ENCODE measurements at regions not wholly inside any gene's neighbourhood (a gene's known extent, or its start where the extent isn't known, plus 50 kb on each side); places are given as distances from the start of the nearest gene placed in this dataset.
"Not testable (repeated sequence)": the region's sequence is repeated elsewhere in the genome, so short reads cannot be mapped to it uniquely, and the experiment has no call there.

DNA sequence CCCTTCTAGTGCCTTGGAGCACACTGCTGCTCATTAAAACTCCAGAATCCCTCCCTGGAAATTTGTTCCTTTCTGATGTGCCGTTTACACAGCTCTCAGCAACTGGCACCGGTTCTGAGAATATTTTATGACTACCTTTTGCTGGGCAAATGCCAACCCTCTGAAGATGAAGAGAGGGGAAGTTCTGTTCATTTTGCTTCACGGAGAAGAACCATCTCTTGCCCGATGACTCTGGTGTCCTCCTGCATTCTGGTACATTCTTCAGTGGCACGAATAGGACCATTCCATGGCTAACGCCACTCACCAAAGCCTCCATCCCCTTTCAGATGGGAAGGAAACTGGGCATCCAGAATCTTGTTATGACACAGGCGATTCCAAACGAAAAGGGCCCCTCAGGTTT lies 96.2 kb upstream of the SIM2 start:
- DNase-seq, result no peak

DNA sequence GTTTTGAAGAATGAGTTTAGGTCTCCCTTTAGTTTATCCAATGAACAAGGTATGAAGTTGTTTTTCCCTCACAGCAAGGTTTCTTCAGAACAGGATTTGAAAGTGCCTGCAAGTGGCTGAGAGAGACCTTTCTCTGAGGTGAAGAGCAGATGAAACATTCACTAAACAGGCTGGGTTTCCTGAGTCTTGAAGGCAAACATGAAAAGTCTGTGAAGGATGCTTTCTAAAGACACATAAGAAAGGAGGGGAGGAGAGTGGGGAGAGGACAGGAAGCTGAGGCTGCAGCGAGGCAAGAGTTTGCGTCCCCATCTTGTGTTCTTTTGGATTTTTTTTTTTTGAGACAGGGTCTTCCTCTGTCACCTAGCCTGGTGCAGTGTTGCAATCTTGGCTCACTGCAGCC lies 95.7 kb upstream of the SIM2 start:
- peak; percentile 6 for DNase-seq

DNA sequence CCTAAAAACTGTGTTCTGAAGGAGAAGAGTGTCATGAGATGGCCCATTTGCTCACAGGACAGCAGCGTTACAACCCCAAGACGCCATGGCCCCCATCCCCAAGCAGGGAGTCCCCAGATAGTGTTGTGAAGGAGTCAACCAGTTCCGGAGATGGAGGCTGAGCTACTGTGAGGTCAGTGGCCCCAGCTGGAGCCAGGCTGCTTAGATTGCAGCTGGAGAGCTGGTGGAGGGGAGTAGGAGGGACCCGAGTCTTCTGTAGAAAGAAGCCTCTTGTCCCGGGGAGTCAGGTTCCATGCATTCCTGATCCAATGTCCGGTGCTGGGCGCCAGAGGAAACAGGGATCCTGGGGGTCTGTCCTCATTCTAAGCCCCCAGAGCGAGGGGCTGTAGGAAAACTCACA lies 93.5 kb upstream of the SIM2 start:
- no peak for DNase-seq

DNA sequence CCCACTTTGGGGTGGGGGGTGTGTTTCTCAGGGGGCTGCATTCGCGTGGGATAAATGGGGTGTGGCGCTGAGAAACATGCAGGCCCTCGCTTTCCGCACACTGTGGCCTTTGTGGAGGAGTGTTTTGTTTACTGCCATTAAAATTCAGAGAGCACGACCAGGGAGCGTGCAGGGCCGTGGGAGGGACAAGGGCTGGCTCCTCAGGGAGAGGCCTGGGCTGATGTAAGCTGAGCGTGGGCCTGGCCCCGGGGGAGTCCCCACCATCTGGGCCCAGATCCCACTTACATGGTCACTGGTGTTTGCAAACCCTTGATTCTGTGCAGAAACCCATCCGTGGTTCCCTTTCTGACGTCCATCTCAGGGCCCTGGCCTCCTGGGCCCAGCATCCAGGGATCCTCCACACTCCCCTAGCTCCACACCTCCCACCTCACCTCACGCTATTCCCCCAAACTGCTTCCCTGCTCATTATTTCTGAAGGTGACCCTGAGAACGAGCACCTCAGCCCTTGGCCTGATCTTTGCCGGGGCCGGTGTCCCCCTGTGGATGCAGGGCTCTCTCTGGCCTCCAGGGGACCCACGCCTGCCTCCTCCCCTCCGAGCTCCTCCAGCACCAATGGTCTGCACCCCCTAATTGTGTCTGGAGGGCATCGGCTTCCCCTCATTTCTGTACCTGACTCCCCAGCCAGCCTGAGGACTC lies 92.5 kb upstream of the SIM2 start:
- DNase-seq, result no peak

DNA sequence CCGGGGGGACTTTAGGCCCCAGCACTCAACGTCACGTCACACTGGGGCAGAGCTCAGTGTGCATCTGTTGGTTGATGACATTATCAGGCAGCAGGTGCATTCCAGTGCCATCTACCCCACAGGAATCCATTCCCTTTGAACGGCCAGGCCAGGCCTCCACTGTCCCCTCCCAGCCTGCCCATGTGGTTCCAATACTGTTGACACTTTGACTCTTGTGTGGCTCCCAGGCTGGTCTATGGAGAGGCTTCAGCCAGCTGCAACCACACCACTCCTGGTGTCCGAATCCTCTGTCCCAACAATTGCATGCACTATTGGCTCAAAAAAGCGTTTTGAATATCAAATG lies 92.0 kb upstream of the SIM2 start:
- DNase-seq, result no peak

DNA sequence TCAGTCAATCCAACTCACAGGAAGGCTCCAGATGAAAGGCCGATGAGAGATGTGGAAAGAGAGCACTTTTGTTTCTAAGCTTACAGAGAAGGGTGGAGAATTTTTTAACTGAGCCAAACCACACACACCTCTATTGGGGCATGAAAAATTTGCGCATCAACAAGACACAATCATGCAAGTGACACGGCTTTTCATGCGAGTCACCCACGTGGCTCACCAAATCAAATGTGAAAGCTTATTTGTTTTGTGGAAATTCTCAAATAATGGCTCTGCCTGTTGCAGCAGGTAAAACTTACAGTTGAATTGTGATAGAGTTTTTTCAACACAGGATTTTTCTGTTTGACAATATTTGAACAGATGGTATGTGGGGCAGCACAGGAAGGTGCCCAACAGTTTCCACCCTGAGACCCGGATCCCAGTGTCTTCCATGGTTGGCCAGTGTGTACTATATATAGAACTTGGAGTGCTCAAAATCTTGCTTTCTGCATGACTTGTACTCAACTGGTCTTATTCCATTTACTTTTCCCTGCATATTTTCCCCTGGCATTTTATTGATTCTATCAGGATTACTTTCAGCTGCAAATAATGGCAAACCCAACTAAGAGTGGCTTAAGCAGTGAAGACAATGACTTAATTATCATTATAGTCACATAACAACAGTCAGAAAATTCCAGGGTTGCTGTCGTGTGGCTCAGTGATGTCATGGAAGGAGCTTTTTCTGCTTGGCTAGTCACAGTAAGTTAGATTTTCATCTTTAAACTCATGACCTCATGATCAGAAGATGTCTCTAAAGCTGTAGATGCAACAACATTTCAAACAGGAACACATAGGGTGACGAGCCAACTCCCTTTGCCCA lies 90.6 kb upstream of the SIM2 start:
- DNase-seq, result no peak

DNA sequence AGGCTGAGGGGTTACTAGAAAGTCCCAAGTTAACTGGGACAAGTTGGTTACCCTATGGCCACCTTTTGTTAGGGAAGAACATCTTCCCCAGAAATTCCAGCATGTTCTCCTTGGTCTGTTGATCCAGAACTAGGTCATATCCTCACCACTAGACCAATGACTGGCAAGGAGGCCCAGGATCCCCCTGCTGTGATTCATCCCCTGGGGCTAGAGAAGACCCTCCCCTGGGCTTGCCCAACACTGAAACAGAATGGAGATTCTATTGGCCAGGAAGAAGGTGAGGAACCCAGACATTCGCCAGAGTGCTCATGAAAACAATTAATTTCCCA lies 90.1 kb upstream of the SIM2 start:
- DNase-seq, result no peak

DNA sequence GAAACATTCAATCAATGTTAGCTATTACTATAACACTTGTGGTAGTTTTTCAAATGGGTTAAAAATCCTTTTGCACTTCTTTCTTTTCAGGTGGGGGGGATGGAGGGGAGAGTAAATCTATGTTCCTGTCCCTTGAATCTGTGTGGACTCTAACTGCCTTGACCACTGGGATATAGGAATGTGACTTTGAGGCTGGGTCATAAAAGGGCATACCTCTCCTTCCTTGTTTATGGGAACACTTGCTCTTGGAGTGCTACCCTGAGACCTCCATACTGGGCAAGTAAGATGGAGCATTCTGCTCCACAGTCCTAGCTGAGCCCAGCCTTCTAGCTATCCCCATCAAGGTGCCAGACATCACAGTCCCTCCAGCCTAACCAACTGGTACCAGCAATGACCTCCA lies 89.3 kb upstream of the SIM2 start:
- no peak for DNase-seq

DNA sequence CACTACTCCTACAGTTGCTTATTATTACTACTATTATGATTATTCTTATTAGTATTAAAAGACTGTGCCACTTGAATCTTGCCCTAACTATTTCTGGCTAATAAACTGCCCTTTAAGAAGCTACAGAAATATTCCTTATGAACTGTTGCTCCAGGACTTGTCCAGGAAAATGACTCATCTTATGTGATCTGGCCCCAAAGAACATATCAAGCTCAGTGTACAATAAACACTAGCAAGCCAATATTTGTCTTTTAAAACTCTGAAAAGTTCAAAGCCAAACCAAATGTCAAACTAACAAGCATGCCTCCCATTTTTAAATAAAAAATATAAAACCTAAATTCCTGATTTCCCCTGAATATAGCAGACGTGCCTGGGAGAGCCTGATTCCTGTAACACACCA lies 88.7 kb upstream of the SIM2 start:
- DNase-seq, result no peak

DNA sequence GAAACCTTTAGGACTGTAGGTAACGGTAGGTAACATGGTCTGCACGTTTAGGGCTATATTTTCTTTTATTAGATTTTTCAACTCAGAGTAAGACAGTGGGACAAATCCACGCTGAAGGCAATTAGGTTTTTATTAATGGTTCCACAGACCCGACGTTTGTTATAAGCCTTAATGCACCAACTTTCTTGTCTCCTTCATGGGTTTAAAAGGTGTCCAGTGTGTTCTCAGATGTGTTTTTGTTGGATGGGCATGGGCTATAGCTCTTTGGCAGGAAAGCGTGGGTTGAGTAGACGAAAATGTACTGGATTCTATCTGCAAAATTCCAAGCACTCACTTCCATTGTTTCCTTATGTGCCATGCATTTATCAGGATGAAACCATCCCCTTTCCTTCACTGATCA lies 88.0 kb upstream of the SIM2 start:
- DNase-seq, result no peak

DNA sequence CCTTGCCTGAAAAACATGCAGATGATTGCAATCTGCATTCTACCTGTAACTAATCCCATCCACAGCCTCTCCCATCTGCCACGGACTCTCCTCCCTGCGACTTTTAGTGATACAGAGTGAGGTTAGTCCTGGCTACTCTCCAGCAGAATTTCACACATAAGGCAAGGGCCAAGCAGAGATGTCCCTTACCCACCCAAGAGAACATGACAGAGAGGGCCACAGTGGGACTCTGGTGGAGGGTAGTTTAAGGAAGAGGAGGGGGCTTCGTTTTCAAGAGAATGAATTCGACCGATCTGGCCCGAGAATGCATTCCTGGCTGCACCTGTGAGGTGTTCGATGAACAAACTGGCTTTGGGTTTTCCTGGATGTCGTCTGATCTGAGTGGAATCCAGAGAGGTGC lies 87.5 kb upstream of the SIM2 start:
- no peak for DNase-seq

DNA sequence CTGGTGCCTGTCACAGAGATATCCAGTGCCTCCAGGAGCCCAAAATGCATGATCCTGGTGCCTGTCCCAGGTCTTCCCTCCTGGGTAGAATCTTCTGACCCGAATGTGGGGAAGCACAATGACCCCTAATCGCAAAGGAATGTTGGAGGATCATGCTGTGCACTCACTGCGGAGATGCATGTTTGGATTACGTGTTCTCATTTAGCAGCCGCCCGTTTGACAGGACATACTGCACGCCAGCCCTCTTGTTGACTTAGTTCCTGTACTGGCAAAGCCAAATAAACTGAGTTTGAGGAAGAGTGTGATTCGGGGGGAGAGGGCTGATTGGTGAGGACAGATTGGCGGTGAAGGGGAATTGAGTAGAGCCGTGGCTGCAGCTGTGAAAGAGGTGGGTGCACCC lies 85.9 kb upstream of the SIM2 start:
- DNase-seq, result no peak

DNA sequence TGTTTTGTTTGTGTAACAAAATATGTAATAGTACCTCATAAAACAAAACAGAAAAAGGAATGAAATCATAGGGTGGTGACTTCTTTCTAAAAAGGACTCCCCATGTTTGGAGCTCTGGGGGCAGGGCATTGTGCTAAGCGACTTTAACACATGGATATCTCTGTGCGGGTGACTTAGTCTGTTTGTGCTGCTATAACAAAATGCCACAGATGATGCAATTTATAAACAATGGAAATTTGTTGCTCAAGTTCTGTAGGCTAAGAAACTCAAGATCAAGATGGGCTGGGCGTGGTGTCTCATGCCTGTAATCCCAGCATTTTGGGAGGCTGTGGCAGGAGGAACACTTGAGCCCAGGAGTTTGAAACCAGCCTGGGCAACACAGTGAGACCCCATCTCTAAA lies 85.4 kb upstream of the SIM2 start:
- DNase-seq, result no peak

DNA sequence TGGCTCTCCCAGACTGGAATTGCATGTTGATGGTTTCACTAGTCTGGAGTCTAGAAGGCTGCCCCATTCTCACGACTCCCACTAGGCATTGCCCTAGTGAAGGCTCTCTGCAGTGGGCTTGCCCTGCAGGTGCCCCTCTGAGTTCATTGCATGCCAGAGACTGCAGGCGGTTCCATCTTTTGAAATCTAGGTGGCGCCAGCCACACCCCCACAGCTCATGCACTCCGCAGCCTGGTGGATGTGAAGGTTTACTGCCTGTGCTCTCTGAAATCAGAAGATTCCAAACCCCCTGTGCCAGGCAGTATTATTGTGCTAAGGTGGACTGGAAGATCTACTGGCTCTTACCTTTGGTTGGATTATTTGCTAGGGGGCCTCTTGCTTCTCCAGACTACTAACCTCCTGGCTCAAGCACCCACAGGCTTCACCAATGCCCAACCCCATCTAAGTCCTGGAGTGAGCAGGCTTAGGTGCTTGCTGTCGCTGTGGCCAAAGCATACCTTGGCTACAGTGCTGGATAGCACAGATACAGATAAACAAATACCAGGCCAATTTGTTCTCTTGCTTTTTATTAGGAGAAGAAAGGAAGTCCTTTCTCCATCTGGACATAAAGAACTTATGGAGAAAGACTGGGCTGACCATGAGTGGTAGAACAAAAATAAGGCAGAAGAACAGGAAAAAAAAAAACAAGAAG lies 83.5 kb upstream of the SIM2 start:
- DNase-seq, result no peak

DNA sequence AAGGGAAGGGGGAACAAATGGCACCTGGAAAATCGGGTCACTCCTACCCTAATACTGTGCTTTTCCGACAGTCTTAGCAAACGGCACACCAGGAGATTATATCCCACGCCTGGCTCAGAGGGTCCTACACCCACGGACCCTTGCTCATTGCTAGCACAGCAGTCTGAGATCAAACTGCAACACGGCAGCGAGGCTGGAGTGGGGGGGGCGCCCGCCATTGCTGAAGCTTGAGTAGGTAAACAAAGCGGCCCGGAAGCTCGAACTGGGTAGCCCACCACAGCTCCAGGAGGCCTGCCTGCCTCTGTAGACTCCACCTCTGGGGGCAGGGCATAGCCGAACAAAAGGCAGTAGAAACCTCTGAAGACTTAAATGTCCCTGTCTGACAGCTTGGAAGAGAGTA lies 82.1 kb upstream of the SIM2 start:
- not testable (repeated sequence) for DNase-seq

DNA sequence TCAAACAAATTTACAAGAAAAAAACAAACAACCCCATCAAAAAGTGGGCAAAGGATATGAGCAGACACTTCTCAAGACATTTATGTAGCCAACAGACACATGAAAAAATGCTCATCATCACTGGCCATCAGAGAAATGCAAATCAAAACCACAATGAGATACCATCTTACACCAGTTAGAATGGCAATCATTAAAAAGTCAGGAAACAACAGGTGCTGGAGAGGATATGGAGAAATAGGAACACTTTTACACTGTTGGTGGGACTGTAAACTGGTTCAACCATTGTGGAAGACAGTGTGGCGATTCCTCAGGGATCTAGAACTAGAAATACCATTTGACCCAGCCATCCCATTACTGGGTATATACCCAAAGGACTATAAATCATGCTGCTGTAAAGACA lies 77.1 kb upstream of the SIM2 start:
- not testable (repeated sequence) for DNase-seq

DNA sequence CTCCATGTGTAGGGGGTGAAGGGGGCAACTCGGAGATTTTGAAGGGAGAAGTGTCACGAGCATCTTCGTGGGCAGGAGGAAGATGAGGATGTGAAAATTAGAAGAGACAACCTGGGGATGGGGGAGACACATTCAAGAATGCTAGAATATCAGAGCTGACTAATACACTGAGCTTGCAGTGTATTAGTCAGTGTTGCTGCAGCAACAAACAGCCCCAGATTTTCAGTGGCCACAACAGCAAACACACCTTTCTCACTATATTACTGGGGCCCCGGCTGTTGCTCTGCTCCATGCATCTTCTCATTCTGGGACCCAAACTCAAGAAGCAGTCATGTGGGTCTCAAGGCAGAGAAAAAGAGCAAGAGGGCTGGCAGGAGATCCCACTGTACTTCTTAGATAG lies 74.8 kb upstream of the SIM2 start:
- DNase-seq, result no peak

DNA sequence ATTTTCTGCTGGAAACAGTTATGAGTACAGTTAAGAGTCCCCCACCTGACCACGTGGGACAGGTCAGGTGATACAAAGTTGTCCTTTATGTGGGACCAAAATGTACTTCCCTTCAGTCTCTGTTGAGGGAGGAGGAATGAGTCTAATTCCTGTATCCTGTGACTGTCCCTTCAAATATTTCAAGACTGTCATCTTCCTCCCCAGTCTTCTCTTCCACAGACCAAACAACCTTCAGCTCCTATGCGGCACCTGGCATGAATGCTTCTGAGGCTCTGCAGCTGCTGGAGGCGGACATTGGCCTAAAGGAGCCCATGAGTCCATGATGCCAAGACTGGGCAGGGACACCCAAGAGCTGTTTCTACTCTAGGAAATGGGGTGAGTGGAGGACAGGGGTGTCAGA lies 72.1 kb upstream of the SIM2 start:
- DNase-seq, result no peak

DNA sequence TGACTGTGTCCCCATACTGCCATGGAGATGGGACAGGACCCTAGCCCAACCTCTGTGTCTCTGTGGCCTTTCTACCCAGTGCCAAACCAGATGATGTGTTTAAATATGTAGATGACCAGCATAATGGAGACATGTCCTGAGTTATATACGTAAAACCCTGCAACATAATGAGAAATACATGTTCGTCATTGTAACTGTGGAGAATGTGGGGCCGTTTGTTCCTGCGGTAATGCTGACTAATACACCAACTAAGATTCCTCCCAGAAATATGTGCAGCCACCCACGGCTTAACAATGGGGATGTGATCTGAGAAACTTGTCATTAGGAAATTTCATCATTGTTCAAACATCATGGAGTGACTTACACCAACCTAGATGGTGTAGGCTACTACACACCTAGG lies 71.7 kb upstream of the SIM2 start:
- DNase-seq, result no peak

DNA sequence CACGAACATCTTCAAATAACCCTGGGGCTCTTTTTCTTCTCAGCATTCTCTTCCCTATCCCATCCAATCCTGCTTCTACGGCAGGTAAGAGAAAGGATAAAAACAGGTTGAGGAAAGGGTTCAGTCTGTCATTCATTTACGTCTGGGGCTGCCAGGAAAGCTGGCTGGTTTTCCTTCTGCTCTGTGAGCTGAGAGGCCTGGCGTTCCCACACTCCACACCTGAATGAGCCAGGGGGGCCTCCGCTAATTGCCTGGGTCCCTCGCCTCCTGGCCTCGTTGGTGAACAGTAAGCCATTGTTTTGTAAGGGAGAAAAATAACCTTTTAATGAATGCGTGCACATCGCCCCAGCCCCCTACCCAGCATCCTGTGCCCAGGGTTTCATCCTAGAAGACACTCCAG lies 70.8 kb upstream of the SIM2 start:
- no peak for DNase-seq

DNA sequence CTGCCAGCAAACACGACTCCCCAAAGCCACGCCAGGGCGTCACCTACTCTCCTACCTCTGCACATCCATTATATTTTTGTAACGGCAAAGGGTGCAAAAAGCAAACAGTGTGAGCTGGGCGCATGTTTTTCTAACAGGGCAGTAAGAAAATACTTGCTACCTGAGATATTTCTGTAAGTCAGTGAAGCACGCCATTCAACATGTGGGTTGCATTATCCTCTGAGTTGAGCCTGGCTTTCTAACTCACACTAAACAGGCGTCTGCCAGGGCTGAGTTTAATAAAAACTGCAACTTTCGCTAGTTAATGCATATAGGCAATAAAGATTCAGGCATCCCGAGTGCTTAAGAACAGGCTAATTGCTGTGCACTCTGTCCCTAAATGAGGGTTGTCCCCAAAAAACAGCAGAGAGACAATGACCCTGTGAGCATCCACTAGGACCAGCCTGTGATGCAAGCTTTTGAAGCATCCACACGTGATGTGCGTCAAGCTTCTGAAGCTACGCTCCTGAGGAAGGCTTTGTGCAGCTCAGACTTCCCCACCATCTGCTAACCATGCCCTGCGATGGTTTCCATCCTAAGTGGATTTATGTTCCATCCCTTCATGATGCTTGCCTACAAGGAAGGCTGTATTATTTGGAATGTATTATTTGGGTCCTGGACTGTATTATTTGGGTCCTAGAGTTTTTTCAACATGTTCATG lies 70.0 kb upstream of the SIM2 start:
- no peak for DNase-seq

DNA sequence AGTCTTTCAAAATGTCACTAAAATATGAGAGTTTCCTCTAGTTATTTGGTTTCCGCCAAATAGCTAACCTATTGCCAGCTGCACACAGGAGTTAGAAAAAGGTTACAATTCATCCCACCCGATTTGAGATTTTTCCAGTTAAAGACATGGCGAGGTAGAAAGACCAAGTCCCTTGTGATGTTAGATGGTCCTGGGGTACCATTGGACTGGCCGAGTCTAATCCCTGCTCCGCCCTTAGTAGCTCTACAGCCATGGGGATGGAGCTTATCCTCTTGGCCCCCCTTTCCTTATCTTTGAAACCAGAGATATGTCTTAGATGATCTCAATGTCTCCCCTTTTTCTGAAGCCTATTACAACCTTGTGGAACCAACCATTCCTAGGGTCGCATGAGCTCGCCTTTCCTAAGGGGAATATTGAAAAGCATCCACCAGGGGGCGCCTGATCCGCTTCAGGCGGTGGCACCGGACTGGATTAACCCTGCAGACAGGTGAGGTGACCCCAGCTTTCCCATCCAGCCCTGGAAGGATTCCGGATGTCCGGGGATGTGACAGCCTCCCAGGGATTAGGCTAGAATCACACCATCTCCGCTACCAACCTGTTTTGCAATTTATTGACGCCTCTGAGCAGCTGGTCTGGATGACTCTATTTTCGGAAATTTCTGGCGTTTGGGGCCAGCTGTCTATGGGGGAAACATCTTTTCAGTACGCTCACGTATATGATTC lies 68.3 kb upstream of the SIM2 start:
- DNase-seq, result peak; percentile 46

DNA sequence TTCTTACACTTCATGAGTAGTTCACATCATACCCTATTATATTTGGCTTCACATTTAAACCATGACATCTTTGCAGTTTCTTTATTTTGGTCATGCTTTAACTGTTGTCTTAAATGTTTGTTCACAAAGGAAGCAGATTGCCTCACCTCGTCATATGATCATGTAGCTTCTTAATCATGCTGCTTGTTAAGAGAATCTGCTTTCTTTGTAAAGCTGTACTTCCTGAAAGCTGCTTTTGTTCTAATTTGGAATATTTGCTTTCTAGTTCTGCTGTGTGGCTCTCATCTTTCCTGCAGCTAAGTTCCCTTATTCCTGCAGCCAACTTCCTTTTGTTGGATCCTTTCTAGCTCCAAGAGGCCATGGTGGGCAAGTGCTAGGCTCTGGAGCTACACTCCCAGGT lies 62.9 kb upstream of the SIM2 start:
- no peak for DNase-seq
